ENCODE measurements at regions not wholly inside any gene's neighbourhood (a gene's known extent, or its start where the extent isn't known, plus 50 kb on each side); places are given as distances from the start of the nearest gene placed in this dataset.

- no peak for TF ChIP-seq POLR2AphosphoS5 (IDR thresholded peaks at IDR 0.05)
- no peak for TF ChIP-seq CTCF (IDR thresholded peaks at IDR 0.05)
Measured at GRCh38 chr3:137222736-137223225, 265.0 kb downstream of the IL20RB start.
